ENCODE measurements at regions not wholly inside any gene's neighbourhood (a gene's known extent, or its start where the extent isn't known, plus 50 kb on each side); places are given as distances from the start of the nearest gene placed in this dataset.
A peak's percentile ranks its signal among the peaks of the same experiment; 100 is the strongest.

- DNase-seq: no peak
These were observed 409.6 kb upstream of the ID4 start for GRCh38 chr6:19427548-19427947.

DNA sequence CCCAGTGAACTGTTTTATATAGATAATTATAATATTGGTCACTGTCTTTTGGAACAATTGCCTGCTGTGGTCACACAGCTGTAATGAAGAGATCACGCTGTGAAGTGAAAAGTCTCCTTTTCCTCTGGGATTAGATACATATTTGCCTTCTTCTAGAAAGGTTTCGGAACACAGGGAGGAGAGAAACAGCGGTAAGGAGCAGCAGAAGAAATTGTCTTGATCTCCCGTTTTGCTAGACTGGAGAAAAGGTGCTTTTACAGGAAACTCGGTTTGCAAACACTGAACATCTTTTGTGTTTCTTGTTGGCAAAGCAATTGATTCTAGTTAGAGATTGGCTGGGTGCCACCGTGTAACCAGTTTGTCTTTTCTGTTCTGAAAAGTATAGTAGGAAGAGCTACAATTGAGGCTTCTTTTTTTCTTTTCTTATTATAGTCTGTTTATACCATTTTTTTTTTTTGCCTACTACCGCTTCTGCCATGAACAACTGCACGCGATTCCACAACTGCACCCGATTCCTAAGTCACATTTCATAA lies 404.1 kb upstream of the ID4 start:
- no peak for DNase-seq

DNA sequence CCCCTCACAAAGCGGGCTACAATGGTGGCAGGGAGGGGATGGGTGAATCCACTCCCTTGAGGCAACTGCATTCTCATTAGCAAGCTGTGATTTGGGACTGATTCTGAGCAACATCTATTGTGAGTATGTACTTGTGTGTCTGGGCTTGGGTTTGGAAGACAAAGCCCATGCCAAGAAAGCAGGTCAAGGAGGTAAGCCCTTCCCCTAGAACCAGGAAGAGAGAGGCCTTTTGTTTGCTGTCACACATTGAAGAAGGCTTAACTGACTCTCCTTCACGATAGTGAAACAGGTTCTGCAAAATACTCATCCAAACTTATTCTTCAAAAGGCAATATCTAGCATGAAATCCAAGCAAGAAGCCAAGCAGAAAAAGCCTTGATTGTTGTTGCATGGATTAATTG lies 403.1 kb upstream of the ID4 start:
- no peak for DNase-seq

- DNase-seq: no peak
These were observed 401.4 kb upstream of the ID4 start for GRCh38 chr6:19435755-19436154.

DNA sequence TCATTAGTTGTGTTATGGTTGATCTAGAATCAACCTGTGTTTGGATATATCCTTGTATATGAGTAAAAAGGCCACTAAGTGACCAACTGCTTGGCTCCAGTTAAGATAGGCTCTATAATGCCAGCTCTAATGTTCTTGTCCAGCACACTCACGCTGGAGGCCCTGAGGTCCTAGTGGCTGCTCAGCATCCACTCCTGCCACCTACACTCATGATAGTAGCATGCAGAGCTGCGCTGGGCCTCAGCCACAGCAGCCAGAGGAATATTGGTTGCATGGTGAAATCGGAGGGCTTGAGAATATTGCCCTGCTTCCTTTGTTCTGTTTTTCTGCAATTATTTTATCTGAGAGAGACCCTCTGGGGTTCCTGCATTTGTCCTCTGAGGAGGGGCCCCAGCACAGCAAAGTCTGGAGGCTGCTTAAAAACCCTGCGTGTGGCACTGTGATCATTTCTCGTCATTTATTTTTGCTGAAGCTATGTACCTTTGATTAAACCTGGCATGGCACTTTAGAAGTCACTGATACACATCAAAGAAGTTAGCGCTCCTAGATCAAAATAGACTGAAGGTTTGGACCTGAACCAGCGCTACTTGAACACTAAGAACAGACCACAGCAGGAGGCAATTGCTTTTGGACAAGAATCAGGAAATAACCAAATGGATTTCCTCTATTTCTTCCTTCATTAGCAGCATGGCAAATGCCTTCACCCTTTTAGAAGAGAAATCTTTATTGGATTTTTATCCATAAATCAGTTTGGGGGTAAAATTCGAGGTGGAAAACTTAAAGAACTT lies 398.4 kb upstream of the ID4 start:
- no peak for DNase-seq

DNA sequence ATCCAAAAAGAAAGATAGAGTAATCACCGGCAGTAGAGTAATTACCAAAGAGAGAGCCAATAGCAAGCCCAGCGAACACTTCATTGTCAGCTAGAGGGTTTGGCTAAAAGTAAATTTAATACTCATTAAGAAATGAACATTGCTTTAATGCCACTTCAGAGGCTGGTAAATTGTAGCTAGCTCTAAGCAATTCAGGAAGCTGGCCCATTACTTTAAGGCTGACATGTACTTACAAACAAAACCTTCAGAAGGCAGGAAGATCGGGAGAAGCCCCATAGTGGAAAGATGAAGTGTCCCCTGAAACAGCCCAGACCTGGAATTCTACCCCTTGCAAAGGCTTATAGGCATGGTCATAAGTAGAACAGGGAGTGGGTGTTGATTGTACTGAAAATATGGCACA lies 396.6 kb upstream of the ID4 start:
- no peak for DNase-seq

DNA sequence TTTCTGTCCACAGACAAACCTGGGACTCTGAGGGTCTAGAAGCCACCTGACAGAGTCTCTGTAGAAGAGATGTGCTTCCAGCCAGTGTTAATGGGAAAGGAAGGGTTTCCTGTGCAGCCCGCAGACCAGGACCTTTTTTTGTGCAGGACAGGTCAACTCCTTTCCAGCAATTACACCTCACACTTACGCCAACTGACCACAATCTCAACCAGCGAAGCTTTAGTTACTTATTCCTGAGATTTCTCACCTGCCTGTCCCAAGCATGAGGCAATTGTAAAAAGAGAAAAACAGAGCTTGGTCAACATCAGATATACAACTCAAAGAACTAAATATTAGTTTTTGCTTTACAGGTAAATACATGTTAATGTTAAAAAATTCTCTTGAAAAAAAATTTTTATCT lies 393.8 kb upstream of the ID4 start:
- DNase-seq: no peak

GRCh38 chr6:19444041-19444440 lies 393.1 kb upstream of the ID4 start:
- DNase-seq: no peak

DNA sequence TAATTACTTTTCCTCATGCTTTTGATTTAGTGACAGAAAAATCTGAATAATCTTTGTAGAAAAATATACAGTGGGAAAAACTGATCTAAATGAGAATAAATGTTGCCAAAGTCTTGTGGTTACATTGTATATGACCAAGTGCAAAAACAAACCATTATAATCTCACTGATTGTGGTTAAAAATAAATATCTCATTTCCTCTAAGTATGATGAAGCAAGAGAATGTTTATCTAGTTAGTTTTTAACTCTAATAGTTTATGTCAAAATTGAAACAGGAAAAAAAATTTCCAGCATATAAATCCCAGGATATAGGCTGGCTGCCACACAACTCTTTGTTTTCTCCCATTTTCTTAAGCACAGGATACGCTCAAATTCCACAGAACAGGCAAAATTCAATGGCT lies 392.7 kb upstream of the ID4 start:
- DNase-seq: no peak

GRCh38 chr6:19446570-19446969 lies 390.6 kb upstream of the ID4 start:
- DNase-seq: no peak

GRCh38 chr6:19450651-19451050 lies 386.5 kb upstream of the ID4 start:
- no peak for DNase-seq

DNA sequence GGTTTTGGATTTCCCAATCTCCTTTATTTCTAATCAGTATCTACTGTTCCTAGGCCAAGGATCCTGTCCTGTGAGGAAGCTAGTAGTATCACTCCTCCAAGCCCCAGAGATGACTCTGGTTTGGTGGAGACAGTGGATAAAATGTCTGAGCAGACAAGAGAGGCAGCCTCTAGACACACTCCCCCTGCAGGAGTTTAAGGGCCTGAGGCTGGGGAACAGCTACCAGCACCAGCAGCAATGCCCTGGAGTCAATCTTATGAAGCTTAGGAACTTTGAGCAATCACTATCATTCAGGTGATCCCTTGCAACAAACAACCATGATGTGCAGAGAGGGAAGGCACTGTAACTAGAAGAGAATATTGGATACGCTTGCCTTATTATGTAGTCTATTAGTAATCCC lies 384.7 kb upstream of the ID4 start:
- DNase-seq: no peak

DNA sequence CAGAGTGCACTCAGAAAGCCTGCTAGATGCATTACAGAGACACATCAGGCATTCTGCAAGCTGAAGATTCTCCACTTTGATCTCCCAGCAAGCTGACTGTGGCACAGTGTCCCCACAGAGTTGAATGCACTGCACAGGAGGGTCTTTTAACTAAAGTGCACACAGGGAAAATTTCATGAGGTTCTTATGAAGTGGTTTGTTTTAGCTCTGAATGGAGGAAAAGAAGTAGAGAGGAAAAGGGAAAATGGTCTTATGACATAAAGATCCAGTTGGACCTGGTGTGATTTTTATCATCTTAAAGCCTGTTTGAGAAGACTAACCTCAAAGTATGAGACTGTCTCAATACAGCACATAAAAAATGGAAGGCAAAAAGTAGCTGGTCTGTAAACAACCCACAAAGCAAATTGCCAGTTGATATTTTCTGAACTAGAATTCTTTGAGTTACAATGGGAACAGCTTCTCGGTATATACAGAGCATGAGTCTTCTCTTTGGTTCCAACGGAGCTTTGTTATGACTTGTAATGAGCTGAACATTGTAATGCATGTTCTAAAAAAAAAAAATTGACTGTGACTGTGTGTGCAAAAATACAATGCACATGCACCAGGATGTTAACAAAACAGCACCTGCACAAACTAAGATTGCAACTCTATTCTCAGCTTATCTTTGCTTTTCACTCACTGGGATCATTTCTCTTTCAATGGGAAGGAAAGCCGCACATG lies 383.0 kb upstream of the ID4 start:
- DNase-seq: no peak

DNA sequence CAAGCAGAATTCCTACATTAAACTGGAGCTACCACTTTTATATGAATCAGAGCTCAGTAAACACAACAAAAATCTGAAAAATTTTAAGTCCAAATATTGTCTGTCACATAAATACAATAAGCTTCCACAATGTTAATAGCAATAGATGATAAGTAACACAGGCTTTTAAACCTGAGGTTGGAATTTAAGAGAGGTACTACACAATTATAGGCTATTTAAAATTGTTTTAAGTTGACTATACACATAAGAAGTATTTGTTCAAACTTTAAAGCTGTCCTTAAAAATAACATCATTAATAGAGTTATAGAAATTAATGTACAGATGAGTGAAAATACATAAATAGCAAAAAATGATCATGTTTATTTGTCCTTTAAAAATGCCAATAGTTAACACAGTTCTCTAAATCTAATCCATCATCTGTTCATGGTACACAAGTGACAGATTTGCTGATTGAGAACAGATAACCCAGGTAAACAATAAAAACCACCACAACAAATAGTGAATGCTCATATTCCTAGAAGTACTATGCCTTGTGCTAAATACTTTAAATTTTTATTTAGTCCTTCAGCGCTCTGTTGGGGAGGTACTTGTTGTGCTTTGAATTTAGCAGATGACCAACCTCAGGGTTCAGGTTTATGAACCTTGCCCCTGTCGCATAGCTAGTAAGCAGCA lies 382.3 kb upstream of the ID4 start:
- DNase-seq: no peak

DNA sequence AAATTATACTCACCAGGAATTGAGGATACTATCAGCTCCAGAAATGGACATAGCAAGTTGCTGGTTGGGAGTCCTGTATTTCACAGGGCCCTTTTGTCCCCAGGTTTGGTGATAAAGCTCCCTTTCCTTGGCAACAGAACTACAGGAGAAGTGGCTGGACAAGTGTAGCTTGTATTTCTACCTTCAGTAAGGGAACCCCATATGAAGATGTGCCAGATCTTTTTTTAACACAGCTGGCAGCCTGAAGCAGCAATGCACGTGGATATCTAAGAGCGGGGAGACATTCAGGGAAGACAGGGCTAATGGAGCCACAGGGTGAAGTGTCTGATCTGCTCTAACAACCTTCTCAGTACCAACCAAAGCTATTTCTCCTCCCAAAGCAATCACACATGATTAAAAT lies 373.9 kb upstream of the ID4 start:
- DNase-seq: no peak

DNA sequence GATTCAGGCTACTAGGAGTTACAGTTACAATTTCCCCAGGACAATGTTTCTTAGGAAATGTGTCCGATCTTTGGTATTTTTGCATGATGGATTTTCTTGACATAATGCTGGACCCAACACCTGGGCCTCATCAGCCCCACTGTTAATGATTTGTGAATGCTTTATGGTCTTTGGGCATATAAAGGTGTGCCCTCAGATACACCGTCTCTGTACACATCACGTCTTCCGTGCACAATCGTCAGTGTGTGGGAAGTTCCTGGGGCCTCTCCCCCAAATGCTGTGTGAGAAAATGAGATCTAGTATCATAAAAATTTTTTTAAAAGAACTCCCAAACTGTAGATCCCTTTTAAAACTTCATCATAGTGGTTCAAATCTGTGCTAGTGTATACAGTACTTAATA lies 373.2 kb upstream of the ID4 start:
- no peak for DNase-seq

DNA sequence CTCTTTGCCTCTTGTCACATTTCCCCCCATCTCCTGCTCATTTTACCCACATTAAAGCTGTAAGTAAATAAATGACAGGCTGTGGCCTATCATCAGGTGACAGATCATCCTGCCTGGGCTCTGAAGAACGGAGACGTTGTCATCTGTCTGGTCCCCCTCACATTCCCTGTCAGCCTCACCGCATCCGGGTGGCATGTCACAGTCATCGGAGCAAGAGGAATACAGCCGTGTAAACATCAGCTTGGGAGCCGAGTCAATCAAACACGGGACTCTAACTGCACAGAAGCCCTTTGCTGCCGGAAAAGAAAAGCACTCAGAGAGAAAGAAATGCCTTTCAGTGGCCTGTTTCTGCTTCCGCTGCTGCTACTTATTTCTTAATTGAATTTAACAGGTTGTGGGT lies 371.9 kb upstream of the ID4 start:
- DNase-seq: no peak

GRCh38 chr6:19465760-19466159 lies 371.4 kb upstream of the ID4 start:
- DNase-seq: no peak

DNA sequence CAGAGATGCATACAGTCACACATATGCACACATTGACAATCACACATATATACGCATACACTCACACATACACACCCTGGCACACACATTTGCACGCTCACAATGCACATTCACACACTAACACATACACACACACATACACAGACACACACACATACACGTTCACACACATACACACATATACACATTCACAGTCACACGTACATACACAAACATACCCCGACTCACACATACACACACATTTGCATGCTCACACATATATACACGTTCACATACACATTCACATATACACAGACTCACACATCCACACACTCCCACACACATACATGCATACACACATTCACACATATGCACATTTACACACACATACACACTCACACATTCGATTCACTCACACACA lies 366.8 kb upstream of the ID4 start:
- no peak for DNase-seq

DNA sequence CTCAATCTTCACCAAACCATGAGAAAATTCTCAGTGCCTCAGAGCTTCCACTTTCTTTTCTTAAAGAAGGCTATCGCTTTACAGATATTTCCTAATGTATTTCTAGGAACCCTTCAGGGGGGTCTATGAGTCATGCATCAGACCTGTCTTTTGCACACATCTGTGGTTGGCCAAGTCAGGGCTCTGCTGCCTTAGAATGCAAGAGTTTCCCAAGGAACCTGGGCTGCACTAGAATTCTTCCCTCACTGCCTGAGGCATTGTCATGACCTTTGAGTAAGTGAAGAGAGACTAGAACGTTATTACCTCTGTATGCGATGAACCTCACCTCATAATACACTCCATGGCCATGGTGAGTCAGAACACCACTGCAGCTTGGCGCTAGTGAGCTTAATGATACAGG lies 365.0 kb upstream of the ID4 start:
- DNase-seq: no peak

- peak; percentile 18 to 19 for DNase-seq
These were observed 364.3 kb upstream of the ID4 start for GRCh38 chr6:19472850-19473249.

DNA sequence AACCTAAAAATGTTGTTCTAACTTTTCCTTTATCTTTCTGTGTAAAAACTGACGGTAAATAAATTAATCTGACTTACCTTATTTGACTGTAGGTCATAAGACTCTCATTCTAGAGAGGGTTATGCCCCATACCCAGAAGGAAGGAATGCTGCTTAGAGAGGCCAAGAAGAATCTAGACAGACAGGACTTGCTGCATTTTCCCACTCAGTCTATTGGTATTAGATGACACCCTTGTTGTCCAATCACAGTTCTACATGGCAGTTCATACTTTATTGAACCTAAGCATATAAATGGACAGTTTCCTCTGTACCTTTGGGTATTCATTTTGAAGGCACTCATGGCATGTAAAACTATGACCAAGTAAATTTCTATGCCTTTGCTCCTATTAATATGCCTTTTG lies 359.6 kb upstream of the ID4 start:
- no peak for DNase-seq

GRCh38 chr6:19478273-19478672 lies 358.9 kb upstream of the ID4 start:
- DNase-seq: no peak

DNA sequence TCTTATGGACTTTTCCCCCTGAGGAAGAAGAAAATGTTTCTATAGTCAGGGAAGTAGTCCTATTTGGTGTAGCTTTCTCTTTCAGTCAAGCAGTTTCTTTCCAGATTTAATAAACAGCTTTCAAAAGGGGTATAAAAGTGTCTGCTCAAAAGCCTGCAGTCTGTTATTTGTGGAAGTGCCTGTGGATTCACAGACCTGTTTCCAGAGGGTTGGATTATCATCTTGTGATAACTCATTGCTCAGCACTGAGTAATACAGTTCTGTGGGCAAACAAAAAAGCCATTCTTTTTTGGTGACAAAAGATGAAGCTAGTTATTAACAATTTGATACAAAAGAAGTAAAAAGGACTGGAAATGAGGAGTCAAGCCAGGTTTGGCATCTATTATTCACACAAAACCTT lies 358.2 kb upstream of the ID4 start:
- no peak for DNase-seq

All from activated T-cell treated with anti-CD3 and anti-CD28 coated beads, Interleukin-2, amount 50 U/mL, for 48 hours (primary cell).